Chondrocyte (in vitro differentiated cells): ENCODE measurements at regions not wholly inside any gene's neighbourhood (a gene's known extent, or its start where the extent isn't known, plus 50 kb on each side); places are given as distances from the start of the nearest gene placed in this dataset.

Experiments
- DNase-seq: peaks from one replicate; pipeline ENCODE4 v3.0.0; 2021; ENCODE audit warnings: mixed read lengths, low spot score
- H3K27ac Mint-ChIP-seq: one replicate; pipeline ENCODE4 v1.8.0; 2021; ENCODE audit warnings: mild to moderate bottlenecking, moderate library complexity, mixed read lengths; ENCODE audit not compliant: unreplicated experiment
- H3K27me3 Mint-ChIP-seq: 2 replicates; pipeline ENCODE4 v1.8.0; 2021; ENCODE audit warnings: low read depth, mixed read lengths
- H3K36me3 Mint-ChIP-seq: 2 replicates; pipeline ENCODE4 v1.8.0; 2021; ENCODE audit warnings: low read depth, mixed read lengths
- H3K4me1 Mint-ChIP-seq: 2 replicates; pipeline ENCODE4 v1.8.0; 2021; ENCODE audit warnings: low read depth, mild to moderate bottlenecking, mixed read lengths
- H3K4me3 Mint-ChIP-seq: one replicate; pipeline ENCODE4 v1.8.0; 2021; ENCODE audit warnings: mild to moderate bottlenecking, moderate library complexity, mixed read lengths; ENCODE audit not compliant: unreplicated experiment
- H3K9me3 Mint-ChIP-seq: 2 replicates; pipeline ENCODE4 v1.8.0; 2021; ENCODE audit warnings: low read depth, mixed read lengths
- CTCF ChIP-seq: fragments of 200-600 bp; sonication (generic); IDR thresholded peaks from 2 replicates; pipeline ENCODE4 v1.5.0; 2021; ENCODE audit warnings: antibody characterized with exemption, mild to moderate bottlenecking, moderate library complexity

GRCh38 chr11:27237643-27238042 is 125.4 kb downstream of the CCDC34 start:
- Mint-ChIP-seq H3K27me3 (no peaks in the 10 kb centered on the region), H3K9me3 (no peaks in the 10 kb centered on the region), H3K27ac (no peak overlapping the region), H3K4me1 (peaks cover 27% of the 10 kb centered on the region), H3K36me3 (no peaks in the 10 kb centered on the region), H3K4me3 (no peak overlapping the region)
- TF ChIP-seq CTCF: no peak
- DNase-seq: no peak

DNA sequence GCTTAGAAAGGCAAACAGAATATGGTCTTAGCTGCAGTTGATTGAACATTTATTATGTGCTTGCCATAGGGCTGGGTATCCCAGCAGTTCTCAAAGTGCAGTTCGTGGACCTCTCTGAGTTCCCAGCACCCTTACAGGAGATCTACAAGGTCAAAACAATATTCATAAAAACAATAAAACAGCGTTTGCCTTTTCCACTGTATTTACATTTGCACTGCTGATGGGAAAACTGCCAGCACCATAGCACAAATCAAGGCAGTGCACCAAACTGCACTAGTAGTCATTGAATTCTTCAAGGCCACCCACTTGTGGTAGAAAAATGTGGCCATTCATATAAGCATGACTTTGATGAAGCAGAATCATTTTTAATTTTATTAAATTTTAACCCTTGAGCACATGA is 128.1 kb downstream of the CCDC34 start:
- Mint-ChIP-seq H3K27me3 (no peaks in the 10 kb centered on the region), H3K27ac (peak overlapping the region; percentile 80)
- no peak for DNase-seq

GRCh38 chr11:27234043-27234668 is 128.9 kb downstream of the CCDC34 start:
- peak; percentile 12 for TF ChIP-seq CTCF
- H3K36me3 Mint-ChIP-seq: no peaks in the 10 kb centered on the region
- H3K4me3 Mint-ChIP-seq: peak overlapping the region; percentile 31
- no peak for DNase-seq
- peak overlapping the region; percentile 93 for H3K27ac Mint-ChIP-seq
- H3K4me1 Mint-ChIP-seq: peaks cover 33% of the 10 kb centered on the region
- no peaks in the 10 kb centered on the region for H3K9me3 Mint-ChIP-seq
- H3K27me3 Mint-ChIP-seq: no peaks in the 10 kb centered on the region

More for the DNA sequence above, 128.1 kb downstream of the CCDC34 start:
- Mint-ChIP-seq H3K36me3 (no peaks in the 10 kb centered on the region), H3K4me3 (no peak overlapping the region), H3K4me1 (peaks cover 30% of the 10 kb centered on the region), H3K9me3 (no peaks in the 10 kb centered on the region)
- TF ChIP-seq CTCF: no peak

GRCh38 chr11:27233654-27234042 is 129.4 kb downstream of the CCDC34 start:
- no peaks in the 10 kb centered on the region for H3K27me3 Mint-ChIP-seq
- peaks cover 32% of the 10 kb centered on the region for H3K4me1 Mint-ChIP-seq
- DNase-seq: no peak
- TF ChIP-seq CTCF: no peak
- peak overlapping the region; percentile 4 for H3K4me3 Mint-ChIP-seq
- H3K27ac Mint-ChIP-seq: peak overlapping the region; percentile 93
- H3K36me3 Mint-ChIP-seq: no peaks in the 10 kb centered on the region
- H3K9me3 Mint-ChIP-seq: no peaks in the 10 kb centered on the region

DNA sequence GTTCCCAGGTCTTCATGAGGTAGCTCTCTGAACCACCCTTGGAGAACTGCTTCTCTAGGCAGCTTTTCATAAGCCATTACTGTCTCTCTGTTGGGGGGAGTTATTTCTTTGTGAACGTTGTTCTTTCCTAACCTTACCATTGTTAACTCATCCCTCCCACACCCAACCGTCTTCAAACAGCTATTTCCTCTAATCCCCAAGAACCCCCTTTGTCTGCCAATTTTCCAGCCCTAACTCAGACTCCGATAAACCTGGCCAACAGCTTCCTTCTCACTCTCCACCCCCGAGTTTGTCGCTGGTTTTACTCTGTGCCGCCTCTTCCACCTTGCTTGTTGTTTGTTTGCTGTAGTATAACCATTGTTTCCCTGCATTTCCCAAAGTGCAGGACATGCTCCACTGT is 131.5 kb downstream of the CCDC34 start:
- TF ChIP-seq CTCF: no peak
- H3K27ac Mint-ChIP-seq: no peak overlapping the region
- H3K27me3 Mint-ChIP-seq: no peaks in the 10 kb centered on the region
- H3K4me3 Mint-ChIP-seq: no peak overlapping the region
- H3K36me3 Mint-ChIP-seq: no peaks in the 10 kb centered on the region
- H3K4me1 Mint-ChIP-seq: peaks cover 45% of the 10 kb centered on the region
- no peak for DNase-seq
- H3K9me3 Mint-ChIP-seq: no peaks in the 10 kb centered on the region
